H1 (cell line): ENCODE measurements at regions not wholly inside any gene's neighbourhood (a gene's known extent, or its start where the extent isn't known, plus 50 kb on each side); places are given as distances from the start of the nearest gene placed in this dataset.

Source experiments
- CTCF ChIA-PET: fragments of 300-600 bp; sonication (Branson Sonifier 250); formaldehyde crosslinking; loops from one replicate; lab custom pipeline; 2021; ENCODE audit not compliant: partially characterized antibody; lab: Charles Lee
- POLR2A ChIA-PET: fragments of 300-600 bp; sonication (Branson Sonifier 250); formaldehyde crosslinking; loops from one replicate; lab custom pipeline; 2021; ENCODE audit warnings: inconsistent platforms; ENCODE audit not compliant: partially characterized antibody; lab: Charles Lee
- DNase-seq, 2 experiments: peaks; one replicate each; pipeline versions ENCODE4 v3.0.0 to v3.0.0-alpha.2; 2010 to 2022; ENCODE audit warnings: low spot score in 2 of 2, low read depth in 1 of 2, mixed read lengths in 1 of 2
- FAIRE-seq: peaks from 2 replicates; lab custom pipeline; 2011; peaks lifted over from hg19 to GRCh38; lab: Jason Lieb, UNC
- H2AFZ ChIP-seq: 2 replicates; pipeline ENCODE4 v1.8.1; 2012; ENCODE audit warnings: low read length, inconsistent platforms
- H2AK5ac ChIP-seq: 2 replicates; pipeline ENCODE4 v1.6.1; 2013; ENCODE audit warnings: low read depth, low read length
- H2BK120ac ChIP-seq: replicated peaks from 2 replicates; pipeline ENCODE3; 2013; ENCODE audit warnings: low read depth, low read length, inconsistent platforms
- H2BK12ac ChIP-seq: 2 replicates; pipeline ENCODE4 v1.6.1; 2013; ENCODE audit warnings: low read depth, low read length
- H2BK15ac ChIP-seq: 2 replicates; pipeline ENCODE4 v1.6.1; 2013; ENCODE audit warnings: low read length
- H2BK20ac ChIP-seq: 2 replicates; pipeline ENCODE4 v1.6.1; 2013; ENCODE audit warnings: low read length
- H2BK5ac ChIP-seq: 2 replicates; pipeline ENCODE4 v1.6.1; 2013; ENCODE audit warnings: low read depth, low read length
- H3K14ac ChIP-seq: 2 replicates; pipeline ENCODE4 v1.6.1; 2013; ENCODE audit warnings: inconsistent platforms; ENCODE audit not compliant: insufficient read length
- H3K18ac ChIP-seq: 2 replicates; pipeline ENCODE4 v1.6.1; 2013; ENCODE audit warnings: low read length; ENCODE audit errors: extremely low read depth
- H3K23ac ChIP-seq: 2 replicates; pipeline ENCODE4 v1.6.1; 2013; ENCODE audit warnings: inconsistent platforms; ENCODE audit not compliant: insufficient read length
- H3K23me2 ChIP-seq: 2 replicates; pipeline ENCODE4 v1.6.1; 2013; ENCODE audit warnings: low read depth, low read length
- H3K27ac ChIP-seq: 2 replicates; pipeline ENCODE4 v1.6.1; 2011; ENCODE audit warnings: low read depth, low read length, inconsistent platforms
- H3K27me3 ChIP-seq, 4 experiments: replicated peaks in 1 of 4; 1 replicate in 1 of 4; 2 replicates in 3 of 4; pipeline versions ENCODE4 v1.6.1 to v1.8.1; 2011 to 2013; ENCODE audit warnings: low read length in 3 of 4, mild to moderate bottlenecking in 3 of 4, inconsistent platforms in 2 of 4, mixed read lengths in 2 of 4, moderate library complexity in 1 of 4; ENCODE audit not compliant: control insufficient read depth in 3 of 4, insufficient read depth in 3 of 4; ENCODE audit errors: extremely low read depth in 1 of 4
- H3K36me3 ChIP-seq, 4 experiments: 2 replicates each; pipeline versions ENCODE4 v1.6.1 to v1.8.1; 2011 to 2013; ENCODE audit warnings: mild to moderate bottlenecking in 4 of 4, low read length in 3 of 4, moderate library complexity in 2 of 4, control low read depth in 1 of 4, inconsistent platforms in 1 of 4; ENCODE audit not compliant: insufficient read depth in 4 of 4, control insufficient read depth in 2 of 4
- H3K4ac ChIP-seq: replicated peaks from 2 replicates; pipeline ENCODE3; 2013; ENCODE audit warnings: low read length, low read depth, mixed read lengths, inconsistent platforms; ENCODE audit not compliant: insufficient read length
- H3K4me1 ChIP-seq, 4 experiments: replicated peaks in 1 of 4; 1 replicate in 1 of 4; 2 replicates in 3 of 4; pipeline versions ENCODE4 v1.6.1 to v1.8.1; 2011 to 2013; ENCODE audit warnings: low read length in 3 of 4, inconsistent platforms in 2 of 4, mixed read lengths in 1 of 4; ENCODE audit not compliant: insufficient read depth in 4 of 4, control insufficient read depth in 3 of 4
- H3K4me2 ChIP-seq, 2 experiments: 2 replicates each; pipeline versions ENCODE4 v1.6.1 to v1.8.1; 2011 to 2013; ENCODE audit warnings: low read depth in 2 of 2, low read length in 2 of 2, control low read depth in 1 of 2, inconsistent platforms in 1 of 2, mild to moderate bottlenecking in 1 of 2; ENCODE audit not compliant: insufficient read depth in 1 of 2
- H3K4me3 ChIP-seq, 4 experiments: fragments of 200-600, 300-600 bp in 1 of 4; sonication (generic), shearing (Covaris generic), sonication (Bioruptor Twin) in 1 of 4; 2 replicates each; pipeline versions ENCODE4 v1.5.1 to v1.8.1; 2011 to 2016; ENCODE audit warnings: low read length in 4 of 4, low read depth in 3 of 4, control low read depth in 2 of 4, inconsistent platforms in 2 of 4, mild to moderate bottlenecking in 2 of 4, mixed read lengths in 1 of 4, moderate library complexity in 1 of 4; ENCODE audit not compliant: insufficient read depth in 2 of 4; ENCODE audit errors: extremely low read depth in 1 of 4
- H3K56ac ChIP-seq: replicated peaks from 2 replicates; pipeline ENCODE3; 2013; ENCODE audit warnings: low read depth, mild to moderate bottlenecking, mixed read lengths, low read length, inconsistent platforms; ENCODE audit not compliant: insufficient read length
- H3K79me1 ChIP-seq: 2 replicates; pipeline ENCODE4 v1.6.1; 2013; ENCODE audit warnings: low read depth, low read length, control low read depth
- H3K79me2 ChIP-seq, 2 experiments: 2 replicates each; pipeline versions ENCODE4 v1.6.1 to v1.8.1; 2012 to 2013; ENCODE audit warnings: low read length in 2 of 2, mild to moderate bottlenecking in 2 of 2, inconsistent platforms in 1 of 2; ENCODE audit not compliant: insufficient read depth in 2 of 2, control insufficient read depth in 1 of 2
- H3K9ac ChIP-seq, 4 experiments: replicated peaks in 1 of 4; 1 replicate in 1 of 4; 2 replicates in 3 of 4; pipeline versions ENCODE4 v1.6.1 to v1.8.1; 2011 to 2013; ENCODE audit warnings: low read depth in 3 of 4, low read length in 3 of 4, control low read depth in 2 of 4, mild to moderate bottlenecking in 2 of 4, moderate library complexity in 2 of 4, inconsistent platforms in 1 of 4; ENCODE audit errors: extremely low read depth in 1 of 4
- H3K9me3 ChIP-seq, 2 experiments: 2 replicates each; pipeline versions ENCODE4 v1.6.1 to v1.8.1; 2012 to 2013; ENCODE audit warnings: mild to moderate bottlenecking in 2 of 2, moderate library complexity in 2 of 2, control low read depth in 1 of 2, inconsistent platforms in 1 of 2, low read depth in 1 of 2, low read length in 1 of 2, mixed read lengths in 1 of 2; ENCODE audit not compliant: insufficient read depth in 2 of 2
- H4K20me1 ChIP-seq, 2 experiments: replicated peaks in 1 of 2; 2 replicates each; pipeline versions ENCODE3 to v1.8.1; 2011 to 2013; ENCODE audit warnings: inconsistent platforms in 2 of 2, low read length in 2 of 2, mild to moderate bottlenecking in 1 of 2; ENCODE audit not compliant: insufficient read depth in 2 of 2, control insufficient read depth in 1 of 2
- H4K5ac ChIP-seq: 2 replicates; pipeline ENCODE4 v1.6.1; 2013; ENCODE audit warnings: low read length, low read depth, mixed read lengths, inconsistent platforms; ENCODE audit not compliant: insufficient read length
- H4K8ac ChIP-seq: 2 replicates; pipeline ENCODE4 v1.8.0; 2013; ENCODE audit warnings: mild to moderate bottlenecking, moderate library complexity, low read length, inconsistent platforms; ENCODE audit not compliant: insufficient read depth; ENCODE audit errors: extremely low read depth
- H4K91ac ChIP-seq: replicated peaks from 2 replicates; pipeline ENCODE3; 2013; ENCODE audit warnings: low read length, mixed read lengths, inconsistent platforms; ENCODE audit not compliant: insufficient read length
- BCL11A ChIP-seq, 2 experiments: IDR thresholded peaks; one replicate each; pipeline ENCODE4 v1.6.1; 2011; ENCODE audit warnings: low read depth in 2 of 2, low read length in 2 of 2, mild to moderate bottlenecking in 2 of 2
- FOSL1 ChIP-seq: IDR thresholded peaks from 2 replicates; pipeline ENCODE4 v1.6.1; 2011; ENCODE audit warnings: mild to moderate bottlenecking, low read depth, low read length, moderate library complexity; ENCODE audit not compliant: insufficient read depth
- GABPA ChIP-seq: IDR thresholded peaks from 2 replicates; pipeline ENCODE4 v1.6.1; 2011; ENCODE audit warnings: mild to moderate bottlenecking, low read length, moderate library complexity, borderline replicate concordance; ENCODE audit not compliant: insufficient read depth
- HDAC6 ChIP-seq: IDR thresholded peaks from one replicate; pipeline ENCODE4 v1.7.1; 2012; ENCODE audit warnings: low read depth, mild to moderate bottlenecking, inconsistent platforms, low read length, moderate library complexity
- PHF8 ChIP-seq: fragments of 200-600 bp; sonication (generic); conservative IDR thresholded peaks from 2 replicates; pipeline ENCODE4 v1.7.1; 2012; ENCODE audit warnings: low read depth, mild to moderate bottlenecking, inconsistent platforms, low read length, moderate library complexity
- SIN3A ChIP-seq, 2 experiments: IDR thresholded peaks in 1 of 2; conservative IDR thresholded peaks in 1 of 2; 2 replicates each; pipeline ENCODE4 v1.6.1; 2011 to 2012; ENCODE audit warnings: low read length in 2 of 2, improper control_type of control experiment in 1 of 2, low read depth in 1 of 2, mild to moderate bottlenecking in 1 of 2
- SIRT6 ChIP-seq: IDR thresholded peaks from one replicate; pipeline ENCODE4 v1.7.1; 2012; ENCODE audit warnings: low read length, inconsistent platforms
- TAF7 ChIP-seq: optimal IDR thresholded peaks from 2 replicates; pipeline ENCODE3; 2011; ENCODE audit warnings: low read depth, mild to moderate bottlenecking, inconsistent platforms, low read length, moderate library complexity, borderline replicate concordance
- WGBS, 2 experiments: shearing (Covaris generic) in 1 of 2; methylation state at CpG; one replicate each; pipeline versions ENCODE4 v1.1.6 to v1.1.7; 2013 to 2015; ENCODE audit warnings: low lambda C conversion rate in 2 of 2, mixed read lengths in 2 of 2, inconsistent platforms in 1 of 2, low coverage in 1 of 2, missing lambda C conversion rate in 1 of 2; ENCODE audit not compliant: insufficient replicate concordance in 2 of 2, insufficient coverage in 1 of 2, insufficient read length in 1 of 2; ENCODE audit errors: extremely low coverage in 1 of 2, missing lambda C conversion rate in 1 of 2; 5-methylcytosine and 5-hydroxymethylcytosine counted together
- TF ChIP-seq, protein P1 (sequence below): IDR thresholded peaks from 2 replicates; pipeline ENCODE4 v1.6.1; 2011; ENCODE audit warnings: low read depth, mild to moderate bottlenecking, low read length; ENCODE audit not compliant: insufficient read depth

DNA sequence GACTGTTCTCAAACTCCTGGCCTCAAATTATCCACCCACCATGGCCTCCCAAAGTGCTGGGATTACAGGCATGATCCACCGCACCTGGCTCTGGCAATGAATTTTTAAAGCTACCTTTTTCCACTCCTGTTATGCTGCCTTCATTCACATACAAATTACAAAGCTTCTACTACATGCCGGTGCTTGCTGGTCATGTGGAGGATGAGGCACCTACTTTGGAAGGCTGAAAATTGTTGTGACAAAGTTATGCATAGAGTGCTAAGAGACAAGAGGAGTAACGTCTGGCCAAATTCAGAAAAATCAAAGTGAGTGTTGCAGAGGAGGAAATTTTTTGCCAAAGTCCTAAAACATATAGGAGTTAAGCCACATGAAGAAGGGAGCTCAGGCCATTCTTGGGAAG is 191.7 kb upstream of the PPFIA2 start:
- Histone ChIP-seq H2BK5ac (no peak overlapping the region), H3K14ac (no peak overlapping the region), H3K23me2 (no peaks in the 10 kb centered on the region), H3K9ac (no peak overlapping the region), H3K4me2 (no peak overlapping the region), H3K9me3 (no peaks in the 10 kb centered on the region), H4K8ac (no peak overlapping the region), H3K56ac (no peak overlapping the region), H2AFZ (no peak overlapping the region), H3K79me1 (no peaks in the 10 kb centered on the region), H3K79me2 (no peaks in the 10 kb centered on the region), H3K36me3 (no peaks in the 10 kb centered on the region), H3K18ac (no peak overlapping the region), H3K23ac (no peak overlapping the region), H2BK12ac (no peak overlapping the region), H2AK5ac (no peak overlapping the region), H3K27ac (no peak overlapping the region), H4K91ac (no peak overlapping the region), H2BK15ac (no peak overlapping the region), H2BK20ac (no peak overlapping the region), H3K4me1 (peaks cover 0 to 2% (median under 1%) of the 10 kb centered on the region in 4 experiments; a peak in 1 of 7 replicates), H3K4me3 (no peak overlapping the region), H4K5ac (no peak overlapping the region), H4K20me1 (no peaks in the 10 kb centered on the region), H3K4ac (no peak overlapping the region), H3K27me3 (no peaks in the 10 kb centered on the region), H2BK120ac (no peak overlapping the region)
- DNase-seq: no peak
- TF ChIP-seq SIRT6 (no peak), PHF8 (no peak), SIN3A (conservative IDR thresholded peaks at IDR 0.05 in 1 of 2, IDR thresholded peaks at IDR 0.05 in 1 of 2; ENCODE audit: low read depth in 1 of 2, low read length in 2 of 2) (no peak), FOSL1 (no peak), TAF7 (no peak), BCL11A (IDR thresholded peaks at IDR 0.05; ENCODE audit: low read depth in 2 of 2, low read length in 2 of 2) (no peak), GABPA (no peak), HDAC6 (no peak)
- TF ChIP-seq, protein P1, sequence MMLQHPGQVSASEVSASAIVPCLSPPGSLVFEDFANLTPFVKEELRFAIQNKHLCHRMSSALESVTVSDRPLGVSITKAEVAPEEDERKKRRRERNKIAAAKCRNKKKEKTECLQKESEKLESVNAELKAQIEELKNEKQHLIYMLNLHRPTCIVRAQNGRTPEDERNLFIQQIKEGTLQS: no peak
- ChIA-PET POLR2A (no interaction called here), CTCF (interaction anchor here (1.0 to 1.3 kb wide), 3 partner anchors 10 to 41 kb away, joined by 3 to 4 read pairs (median 4); no protein-coding TSS in a partner anchor)
- WGBS, 2 experiments: 94% methylated on average over 3 of the region's 3 CpGs; no CpG with 5 or more reads in 1 of the 2 experiments
- FAIRE-seq: no peak
